ENCODE measurements at regions not wholly inside any gene's neighbourhood (a gene's known extent, or its start where the extent isn't known, plus 50 kb on each side); places are given as distances from the start of the nearest gene placed in this dataset.

DNA sequence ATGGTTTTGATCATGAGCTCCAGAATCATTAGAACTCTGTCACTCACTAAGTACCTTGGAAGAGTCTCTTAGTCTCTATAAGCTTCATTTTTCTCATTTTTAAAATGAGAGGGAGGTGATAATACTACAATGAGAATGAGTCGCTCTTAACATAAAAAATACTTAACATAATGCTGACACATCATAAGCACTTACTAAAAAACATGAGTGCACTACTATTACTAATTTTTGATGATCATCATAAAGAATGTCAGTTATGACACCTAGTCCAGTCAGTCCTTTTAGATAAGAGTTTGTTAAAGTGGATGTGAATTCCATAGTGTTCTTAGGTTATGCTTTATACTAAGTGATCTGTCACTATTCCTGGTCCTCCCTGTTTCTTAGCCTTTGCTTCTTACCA, 200.4 kb upstream of the SLC24A2 start:
- Histone ChIP-seq H4K5ac (ENCODE audit: low read length) (no peak overlapping the region), H3K79me2 (ENCODE audit: control insufficient read depth, insufficient read depth, low read length) (no peaks in the 10 kb centered on the region), H3K27me3 (ENCODE audit: insufficient read depth, low read length, poor library complexity) (no peaks in the 10 kb centered on the region), H2BK5ac (ENCODE audit: low read length) (no peak overlapping the region), H3K9ac (ENCODE audit: low read length) (no peak overlapping the region), H3K23ac (ENCODE audit: low read length) (no peak overlapping the region), H2AK5ac (ENCODE audit: low read length) (no peak overlapping the region), H2BK15ac (replicated peaks; ENCODE audit: low read depth) (no peak overlapping the region), H3K4me2 (ENCODE audit: low read length) (no peak overlapping the region), H4K8ac (ENCODE audit: low read depth, low read length) (no peak overlapping the region), H3K18ac (ENCODE audit: low read length) (no peak overlapping the region), H3K4me1 (ENCODE audit: control insufficient read depth, low read depth, low read length) (no peaks in the 10 kb centered on the region), H3K4me3 (ENCODE audit: low read length) (no peak overlapping the region), H3K27ac (ENCODE audit: low read depth, low read length) (no peak overlapping the region), H3K4ac (ENCODE audit: low read depth, low read length) (no peak overlapping the region), H3K79me1 (ENCODE audit: low read length) (no peaks in the 10 kb centered on the region), H3K36me3 (ENCODE audit: control insufficient read depth, insufficient read depth, low read length) (no peaks in the 10 kb centered on the region), H2BK120ac (ENCODE audit: low read depth, low read length) (no peak overlapping the region), H3K56ac (ENCODE audit: low read length) (no peak overlapping the region)
- DNase-seq: no peak
- WGBS (ENCODE audit: extremely low coverage, insufficient coverage, low lambda C conversion rate): no CpG with 5 or more reads among the region's 1 CpG

GRCh38 chr9:19988281-19988680, 199.4 kb upstream of the SLC24A2 start:
- H2AK5ac ChIP-seq (ENCODE audit: low read length): no peak overlapping the region
- H3K9ac ChIP-seq (ENCODE audit: low read length): no peak overlapping the region
- H4K8ac ChIP-seq (ENCODE audit: low read depth, low read length): no peak overlapping the region
- H3K18ac ChIP-seq (ENCODE audit: low read length): no peak overlapping the region
- H3K79me1 ChIP-seq (ENCODE audit: low read length): no peaks in the 10 kb centered on the region
- no peak overlapping the region for H3K4me3 ChIP-seq (ENCODE audit: low read length)
- H3K4me1 ChIP-seq (ENCODE audit: control insufficient read depth, low read depth, low read length): no peaks in the 10 kb centered on the region
- no peak for DNase-seq
- H3K23ac ChIP-seq (ENCODE audit: low read length): no peak overlapping the region
- no CpG with 5 or more reads among the region's 2 CpGs for WGBS (ENCODE audit: extremely low coverage, insufficient coverage, low lambda C conversion rate)
- no peak overlapping the region for H3K56ac ChIP-seq (ENCODE audit: low read length)
- H3K27me3 ChIP-seq (ENCODE audit: insufficient read depth, low read length, poor library complexity): no peaks in the 10 kb centered on the region
- H3K36me3 ChIP-seq (ENCODE audit: control insufficient read depth, insufficient read depth, low read length): no peaks in the 10 kb centered on the region
- no peaks in the 10 kb centered on the region for H3K79me2 ChIP-seq (ENCODE audit: control insufficient read depth, insufficient read depth, low read length)
- no peak overlapping the region for H2BK5ac ChIP-seq (ENCODE audit: low read length)
- no peak overlapping the region for H2BK15ac ChIP-seq (replicated peaks; ENCODE audit: low read depth)
- no peak overlapping the region for H4K5ac ChIP-seq (ENCODE audit: low read length)
- H3K4ac ChIP-seq (ENCODE audit: low read depth, low read length): no peak overlapping the region
- no peak overlapping the region for H3K27ac ChIP-seq (ENCODE audit: low read depth, low read length)
- no peak overlapping the region for H2BK120ac ChIP-seq (ENCODE audit: low read depth, low read length)
- H3K4me2 ChIP-seq (ENCODE audit: low read length): no peak overlapping the region

GRCh38 chr9:19985081-19985480, 196.2 kb upstream of the SLC24A2 start:
- H2BK15ac ChIP-seq (replicated peaks; ENCODE audit: low read depth): no peak overlapping the region
- no peaks in the 10 kb centered on the region for H3K4me1 ChIP-seq (ENCODE audit: control insufficient read depth, low read depth, low read length)
- no peak overlapping the region for H3K9ac ChIP-seq (ENCODE audit: low read length)
- no peak overlapping the region for H3K23ac ChIP-seq (ENCODE audit: low read length)
- no peak overlapping the region for H2BK5ac ChIP-seq (ENCODE audit: low read length)
- no peaks in the 10 kb centered on the region for H3K79me1 ChIP-seq (ENCODE audit: low read length)
- H2AK5ac ChIP-seq (ENCODE audit: low read length): no peak overlapping the region
- no peak for DNase-seq
- H3K36me3 ChIP-seq (ENCODE audit: control insufficient read depth, insufficient read depth, low read length): no peaks in the 10 kb centered on the region
- H3K4ac ChIP-seq (ENCODE audit: low read depth, low read length): no peak overlapping the region
- no peak overlapping the region for H3K56ac ChIP-seq (ENCODE audit: low read length)
- H3K27me3 ChIP-seq (ENCODE audit: insufficient read depth, low read length, poor library complexity): no peaks in the 10 kb centered on the region
- H4K5ac ChIP-seq (ENCODE audit: low read length): no peak overlapping the region
- no peak overlapping the region for H2BK120ac ChIP-seq (ENCODE audit: low read depth, low read length)
- no peak overlapping the region for H3K27ac ChIP-seq (ENCODE audit: low read depth, low read length)
- no peak overlapping the region for H3K4me3 ChIP-seq (ENCODE audit: low read length)
- H4K8ac ChIP-seq (ENCODE audit: low read depth, low read length): no peak overlapping the region
- H3K79me2 ChIP-seq (ENCODE audit: control insufficient read depth, insufficient read depth, low read length): no peaks in the 10 kb centered on the region
- no peak overlapping the region for H3K4me2 ChIP-seq (ENCODE audit: low read length)
- WGBS (ENCODE audit: extremely low coverage, insufficient coverage, low lambda C conversion rate): no CpG with 5 or more reads among the region's 1 CpG
- no peak overlapping the region for H3K18ac ChIP-seq (ENCODE audit: low read length)

DNA sequence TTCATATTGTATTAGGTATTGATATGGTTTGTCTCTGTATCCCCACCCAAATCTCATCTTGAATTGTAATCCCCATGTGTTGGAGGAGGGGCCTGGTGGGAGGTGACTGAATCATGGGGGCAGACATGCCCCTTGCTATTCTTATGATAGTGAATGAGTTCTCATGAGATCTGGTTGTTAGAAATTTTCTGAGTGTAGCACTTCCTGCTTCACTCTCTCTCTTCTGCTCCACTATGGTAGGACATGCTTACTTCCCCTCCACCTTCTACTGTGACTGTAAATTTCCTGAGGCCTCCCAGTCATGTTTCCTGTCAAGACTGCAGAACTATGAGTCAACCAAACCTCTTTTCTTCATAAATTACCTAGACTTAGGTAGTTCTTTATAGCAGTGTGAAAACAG, 187.4 kb upstream of the SLC24A2 start:
- H2BK15ac ChIP-seq (replicated peaks; ENCODE audit: low read depth): no peak overlapping the region
- DNase-seq: no peak
- no peak overlapping the region for H4K8ac ChIP-seq (ENCODE audit: low read depth, low read length)
- H3K18ac ChIP-seq (ENCODE audit: low read length): no peak overlapping the region
- H3K9ac ChIP-seq (ENCODE audit: low read length): no peak overlapping the region
- H3K27me3 ChIP-seq (ENCODE audit: insufficient read depth, low read length, poor library complexity): no peaks in the 10 kb centered on the region
- H3K79me1 ChIP-seq (ENCODE audit: low read length): no peaks in the 10 kb centered on the region
- no peak overlapping the region for H3K4ac ChIP-seq (ENCODE audit: low read depth, low read length)
- H3K79me2 ChIP-seq (ENCODE audit: control insufficient read depth, insufficient read depth, low read length): no peaks in the 10 kb centered on the region
- no peak overlapping the region for H3K27ac ChIP-seq (ENCODE audit: low read depth, low read length)
- no peaks in the 10 kb centered on the region for H3K4me1 ChIP-seq (ENCODE audit: control insufficient read depth, low read depth, low read length)
- H3K36me3 ChIP-seq (ENCODE audit: control insufficient read depth, insufficient read depth, low read length): no peaks in the 10 kb centered on the region
- no peak overlapping the region for H3K56ac ChIP-seq (ENCODE audit: low read length)
- H2BK5ac ChIP-seq (ENCODE audit: low read length): no peak overlapping the region
- H4K5ac ChIP-seq (ENCODE audit: low read length): no peak overlapping the region
- H3K23ac ChIP-seq (ENCODE audit: low read length): no peak overlapping the region
- H2AK5ac ChIP-seq (ENCODE audit: low read length): no peak overlapping the region
- no peak overlapping the region for H3K4me3 ChIP-seq (ENCODE audit: low read length)
- H3K4me2 ChIP-seq (ENCODE audit: low read length): no peak overlapping the region
- H2BK120ac ChIP-seq (ENCODE audit: low read depth, low read length): no peak overlapping the region

DNA sequence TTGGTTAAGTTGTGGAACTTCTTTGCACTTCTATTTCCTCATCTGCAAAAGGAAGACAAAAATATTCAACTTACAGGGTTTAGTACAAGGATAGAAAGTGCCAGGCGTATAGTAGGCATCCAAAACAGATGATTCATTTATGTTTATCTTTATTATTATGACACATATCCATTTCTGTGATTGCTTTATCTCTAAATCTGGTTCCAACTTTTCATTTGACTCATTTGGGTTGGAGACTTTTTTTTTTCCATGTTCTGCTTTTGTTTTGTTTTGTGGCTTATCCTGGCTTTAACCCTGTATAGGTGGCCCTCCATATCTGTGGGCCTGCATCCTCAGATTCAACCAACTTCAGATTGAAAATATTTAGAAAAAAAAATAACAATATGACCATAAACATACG, 186.7 kb upstream of the SLC24A2 start:
- no peak for DNase-seq
- H3K79me1 ChIP-seq (ENCODE audit: low read length): no peaks in the 10 kb centered on the region
- no peak overlapping the region for H2BK15ac ChIP-seq (replicated peaks; ENCODE audit: low read depth)
- H3K23ac ChIP-seq (ENCODE audit: low read length): no peak overlapping the region
- no CpG with 5 or more reads among the region's 2 CpGs for WGBS (ENCODE audit: extremely low coverage, insufficient coverage, low lambda C conversion rate)
- no peak overlapping the region for H3K4me3 ChIP-seq (ENCODE audit: low read length)
- no peak overlapping the region for H2BK120ac ChIP-seq (ENCODE audit: low read depth, low read length)
- H3K4me2 ChIP-seq (ENCODE audit: low read length): no peak overlapping the region
- H4K5ac ChIP-seq (ENCODE audit: low read length): no peak overlapping the region
- no peaks in the 10 kb centered on the region for H3K27me3 ChIP-seq (ENCODE audit: insufficient read depth, low read length, poor library complexity)
- H3K18ac ChIP-seq (ENCODE audit: low read length): no peak overlapping the region
- H3K56ac ChIP-seq (ENCODE audit: low read length): no peak overlapping the region
- no peaks in the 10 kb centered on the region for H3K79me2 ChIP-seq (ENCODE audit: control insufficient read depth, insufficient read depth, low read length)
- H3K4me1 ChIP-seq (ENCODE audit: control insufficient read depth, low read depth, low read length): no peaks in the 10 kb centered on the region
- H2BK5ac ChIP-seq (ENCODE audit: low read length): no peak overlapping the region
- no peak overlapping the region for H2AK5ac ChIP-seq (ENCODE audit: low read length)
- H3K36me3 ChIP-seq (ENCODE audit: control insufficient read depth, insufficient read depth, low read length): no peaks in the 10 kb centered on the region
- no peak overlapping the region for H3K4ac ChIP-seq (ENCODE audit: low read depth, low read length)
- no peak overlapping the region for H3K27ac ChIP-seq (ENCODE audit: low read depth, low read length)
- H3K9ac ChIP-seq (ENCODE audit: low read length): no peak overlapping the region
- no peak overlapping the region for H4K8ac ChIP-seq (ENCODE audit: low read depth, low read length)

DNA sequence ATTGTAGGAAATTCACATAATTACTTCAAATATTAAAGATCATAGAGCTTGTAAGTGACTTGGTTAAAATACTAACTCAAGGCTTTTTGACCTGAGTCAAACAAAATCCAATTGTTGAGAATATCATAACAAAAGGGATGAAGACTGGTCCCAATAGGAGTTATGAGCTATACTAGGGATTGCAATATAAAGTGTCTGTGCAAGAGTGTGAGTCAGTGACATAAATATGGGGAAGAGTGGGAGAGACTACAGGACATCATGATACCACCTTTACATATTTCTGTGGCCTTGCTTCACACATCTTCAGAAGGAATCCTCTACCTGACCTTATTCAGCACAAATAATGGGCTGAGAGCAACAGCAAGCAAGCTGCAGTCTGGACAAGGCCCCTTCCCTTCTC, 180.9 kb upstream of the SLC24A2 start:
- H3K4ac ChIP-seq (ENCODE audit: low read depth, low read length): no peak overlapping the region
- no peak overlapping the region for H3K56ac ChIP-seq (ENCODE audit: low read length)

More for the DNA sequence above, 180.9 kb upstream of the SLC24A2 start:
- no peaks in the 10 kb centered on the region for H3K4me1 ChIP-seq (ENCODE audit: control insufficient read depth, low read depth, low read length)
- H2BK120ac ChIP-seq (ENCODE audit: low read depth, low read length): no peak overlapping the region
- no peak overlapping the region for H2BK15ac ChIP-seq (replicated peaks; ENCODE audit: low read depth)
- no peak for DNase-seq
- H2AK5ac ChIP-seq (ENCODE audit: low read length): no peak overlapping the region
- H2BK5ac ChIP-seq (ENCODE audit: low read length): no peak overlapping the region
- no peak overlapping the region for H3K18ac ChIP-seq (ENCODE audit: low read length)
- no peak overlapping the region for H3K4me3 ChIP-seq (ENCODE audit: low read length)
- H3K4me2 ChIP-seq (ENCODE audit: low read length): no peak overlapping the region
- H3K36me3 ChIP-seq (ENCODE audit: control insufficient read depth, insufficient read depth, low read length): no peaks in the 10 kb centered on the region
- no peak overlapping the region for H4K5ac ChIP-seq (ENCODE audit: low read length)
- H3K79me1 ChIP-seq (ENCODE audit: low read length): no peaks in the 10 kb centered on the region
- no peaks in the 10 kb centered on the region for H3K79me2 ChIP-seq (ENCODE audit: control insufficient read depth, insufficient read depth, low read length)
- no peak overlapping the region for H3K27ac ChIP-seq (ENCODE audit: low read depth, low read length)
- H3K27me3 ChIP-seq (ENCODE audit: insufficient read depth, low read length, poor library complexity): no peaks in the 10 kb centered on the region
- H3K23ac ChIP-seq (ENCODE audit: low read length): no peak overlapping the region
- H4K8ac ChIP-seq (ENCODE audit: low read depth, low read length): no peak overlapping the region
- H3K9ac ChIP-seq (ENCODE audit: low read length): no peak overlapping the region

Data from mesendoderm (in vitro differentiated cells).